ENCODE measurements at regions not wholly inside any gene's neighbourhood (a gene's known extent, or its start where the extent isn't known, plus 50 kb on each side); places are given as distances from the start of the nearest gene placed in this dataset.
"Not testable (repeated sequence)": the region's sequence is repeated elsewhere in the genome, so short reads cannot be mapped to it uniquely, and the experiment has no call there.

DNA sequence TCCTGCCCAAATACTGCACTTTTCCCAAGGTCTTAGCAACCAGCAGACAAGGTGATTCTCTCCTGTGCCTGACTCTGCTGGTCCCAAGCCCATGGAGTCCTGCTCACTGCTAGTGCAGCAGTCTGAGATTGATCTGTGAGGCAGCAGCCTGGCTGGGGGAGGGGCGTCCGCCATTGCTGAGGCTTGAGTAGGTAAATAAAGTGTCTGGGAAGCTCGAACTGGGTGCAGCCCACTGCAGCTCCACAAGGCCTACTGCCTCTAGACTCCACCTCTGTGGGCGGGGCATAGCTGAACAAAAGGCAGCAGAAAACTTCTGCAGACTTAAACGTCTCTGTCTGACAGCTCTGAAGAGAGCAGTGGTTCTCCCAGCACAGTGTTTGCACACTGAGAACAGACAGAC is 258.7 kb downstream of the ABCC12 start:
- not testable (repeated sequence) for DNase-seq

DNA sequence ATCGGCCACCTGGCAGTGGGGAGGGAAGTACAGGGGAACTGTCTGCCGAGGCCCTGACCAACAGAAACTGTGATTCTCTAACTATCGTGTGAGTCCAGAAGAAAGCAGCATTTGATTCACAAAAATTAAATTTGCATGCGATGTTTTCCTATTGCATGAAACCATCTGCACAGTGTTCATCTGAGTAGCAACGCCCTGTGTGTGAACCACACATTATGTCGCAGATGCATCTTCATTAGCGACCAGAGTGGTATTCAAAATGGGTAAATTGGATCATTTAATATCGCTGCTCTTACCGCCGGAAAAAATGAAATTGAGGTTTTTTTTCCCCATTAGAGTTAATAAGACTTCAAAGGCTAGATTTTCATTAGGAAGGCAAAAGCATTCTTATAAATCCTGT is 260.6 kb downstream of the ABCC12 start:
- DNase-seq = no peak

DNA sequence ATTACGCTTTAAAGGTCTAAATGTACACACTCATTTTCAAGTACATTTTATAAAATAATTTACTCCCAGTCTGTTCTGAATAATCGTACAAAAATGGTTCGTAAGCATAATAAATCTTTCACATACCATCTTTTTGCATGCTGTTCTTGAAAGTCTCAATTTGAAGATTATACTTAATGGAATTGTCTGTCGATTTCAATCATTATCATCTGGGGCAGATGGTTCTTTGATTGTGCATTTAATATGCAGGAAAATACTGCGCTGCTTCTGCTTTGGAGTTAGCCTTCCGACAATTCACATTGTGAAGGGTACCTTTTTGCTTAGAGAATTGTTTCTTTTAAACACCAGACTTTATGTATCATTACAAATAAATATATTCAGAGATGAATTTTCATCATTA is 262.8 kb downstream of the ABCC12 start:
- DNase-seq = no peak

DNA sequence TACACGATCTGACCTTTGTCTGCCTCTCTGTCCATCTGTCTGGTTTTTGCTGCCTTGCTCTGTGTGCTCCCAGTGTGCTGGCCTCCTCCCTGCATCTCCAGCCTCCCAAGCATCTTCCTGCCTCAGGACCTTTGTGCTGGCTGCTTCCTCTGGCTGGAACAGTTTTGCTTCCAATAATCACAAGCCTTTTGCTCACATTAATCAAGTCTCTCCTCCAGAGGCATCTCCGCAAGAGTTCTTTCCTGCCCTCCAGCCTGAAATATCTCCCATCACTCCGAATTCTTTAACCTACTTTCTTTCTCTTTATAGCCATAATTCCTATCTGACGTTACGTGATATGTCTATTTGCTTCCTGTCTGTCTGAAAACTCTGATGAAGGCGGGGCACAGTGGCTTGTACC is 267.1 kb downstream of the ABCC12 start:
- DNase-seq = no peak

DNA sequence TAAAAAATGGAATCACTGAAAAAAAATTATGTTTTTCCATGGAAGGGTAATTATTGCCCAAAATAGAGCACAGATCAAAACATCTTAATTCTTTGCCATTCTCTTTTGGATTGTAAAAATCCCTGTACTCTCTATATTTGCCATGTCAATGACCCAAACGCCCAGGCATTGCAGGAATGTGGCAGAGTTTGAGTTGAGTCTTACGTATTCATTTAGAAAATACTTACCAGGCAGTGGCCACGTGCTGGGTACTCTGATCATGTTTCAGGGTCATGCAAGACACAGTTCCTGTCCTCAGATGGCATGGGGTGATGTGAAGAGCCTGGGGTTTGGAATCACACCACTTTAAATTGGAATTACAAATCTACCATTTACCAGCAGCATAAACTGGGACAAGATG is 267.7 kb downstream of the ABCC12 start:
- no peak for DNase-seq

DNA sequence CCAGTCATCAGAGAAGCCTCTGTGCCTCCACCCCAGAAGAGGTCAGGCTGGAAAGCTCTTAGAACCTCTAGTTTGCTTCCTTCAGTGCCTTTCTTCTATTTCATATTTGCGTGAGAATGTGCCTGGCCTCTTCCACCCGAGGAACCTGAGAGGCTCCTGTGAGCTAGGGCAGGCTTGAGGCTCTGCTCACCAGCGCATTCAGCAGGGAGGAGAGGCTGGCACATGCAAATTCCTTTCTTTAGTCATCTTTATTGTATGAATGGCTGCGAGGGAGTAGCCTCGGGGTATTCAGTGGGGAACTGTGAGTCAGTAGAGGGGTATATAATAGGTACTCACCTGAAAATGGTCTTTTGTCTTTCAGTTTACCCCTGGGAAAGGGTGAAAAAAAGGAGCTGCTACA is 268.3 kb downstream of the ABCC12 start:
- DNase-seq = no peak

DNA sequence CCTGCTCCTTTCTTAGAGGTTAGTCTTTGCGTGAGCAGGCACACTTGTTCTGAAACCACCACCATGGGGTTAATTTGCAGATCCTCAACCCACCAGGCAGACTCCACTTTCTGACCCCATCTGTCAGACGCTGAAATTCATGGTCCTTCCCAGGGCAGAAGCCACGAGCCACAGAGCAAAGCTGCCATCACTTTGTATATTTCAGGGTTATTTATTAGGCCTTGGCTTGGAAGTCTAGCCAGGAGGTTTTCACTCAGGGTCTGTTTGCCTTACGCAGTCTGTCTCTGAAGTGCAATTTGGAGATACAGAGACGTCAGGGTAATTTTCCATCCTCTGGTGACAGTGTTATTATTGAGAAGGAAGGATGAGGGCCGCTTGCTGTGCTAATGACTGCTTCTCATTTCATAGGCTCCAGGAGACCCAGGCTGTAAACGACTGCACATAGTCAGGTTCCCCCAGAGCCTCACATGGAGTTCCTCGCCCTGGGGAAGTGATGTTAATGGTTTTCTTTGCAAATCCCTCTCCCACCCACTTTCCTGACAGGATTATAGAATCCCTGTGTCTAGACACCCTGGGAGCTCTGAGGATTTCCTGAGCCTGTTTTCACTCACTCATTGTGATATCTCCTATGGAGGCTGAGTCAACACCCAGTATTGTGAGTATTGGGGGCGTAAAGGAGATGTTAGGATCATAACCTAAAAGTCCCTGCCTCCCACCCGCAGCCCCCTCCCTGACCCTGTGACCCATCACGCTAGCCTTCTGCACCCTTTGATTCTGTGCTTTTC is 269.0 kb downstream of the ABCC12 start:
- no peak for DNase-seq

DNA sequence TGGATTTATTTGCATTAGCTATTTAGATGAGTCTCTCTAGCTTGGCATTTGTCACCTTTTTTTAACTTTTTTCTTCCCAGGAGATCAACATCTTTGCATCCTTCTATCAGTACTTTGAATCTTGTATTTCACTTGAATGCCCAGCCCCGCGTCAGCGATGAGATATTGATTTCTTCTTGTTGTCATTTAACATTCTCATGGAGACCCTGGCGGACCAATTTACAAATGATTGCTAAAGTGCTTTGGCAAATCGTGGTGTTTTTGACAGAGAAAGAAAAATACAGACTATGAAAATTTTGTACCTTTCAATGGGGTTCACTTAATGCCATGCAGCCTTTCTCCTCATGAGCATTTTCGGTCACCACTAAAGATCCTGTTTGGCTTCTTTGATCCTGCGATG is 269.7 kb downstream of the ABCC12 start:
- no peak for DNase-seq

DNA sequence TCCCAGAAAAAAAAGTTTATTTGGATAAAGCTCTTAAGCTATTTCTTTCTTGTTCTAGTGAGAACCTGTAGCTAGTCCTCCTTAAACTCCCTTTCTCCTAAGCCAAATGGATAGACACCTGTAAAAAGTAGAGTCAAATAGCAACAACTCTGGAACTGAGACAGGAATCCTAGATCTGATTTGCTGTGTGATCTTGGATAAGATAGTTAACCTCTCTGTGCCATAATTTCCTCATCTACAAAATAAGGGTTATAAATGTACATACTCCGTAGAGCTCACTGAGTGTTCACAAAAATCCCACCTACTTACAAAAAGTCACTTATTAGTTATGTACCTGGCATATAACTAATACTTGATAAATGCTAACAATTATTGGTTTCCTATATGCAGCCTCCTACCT is 270.3 kb downstream of the ABCC12 start:
- DNase-seq = no peak

DNA sequence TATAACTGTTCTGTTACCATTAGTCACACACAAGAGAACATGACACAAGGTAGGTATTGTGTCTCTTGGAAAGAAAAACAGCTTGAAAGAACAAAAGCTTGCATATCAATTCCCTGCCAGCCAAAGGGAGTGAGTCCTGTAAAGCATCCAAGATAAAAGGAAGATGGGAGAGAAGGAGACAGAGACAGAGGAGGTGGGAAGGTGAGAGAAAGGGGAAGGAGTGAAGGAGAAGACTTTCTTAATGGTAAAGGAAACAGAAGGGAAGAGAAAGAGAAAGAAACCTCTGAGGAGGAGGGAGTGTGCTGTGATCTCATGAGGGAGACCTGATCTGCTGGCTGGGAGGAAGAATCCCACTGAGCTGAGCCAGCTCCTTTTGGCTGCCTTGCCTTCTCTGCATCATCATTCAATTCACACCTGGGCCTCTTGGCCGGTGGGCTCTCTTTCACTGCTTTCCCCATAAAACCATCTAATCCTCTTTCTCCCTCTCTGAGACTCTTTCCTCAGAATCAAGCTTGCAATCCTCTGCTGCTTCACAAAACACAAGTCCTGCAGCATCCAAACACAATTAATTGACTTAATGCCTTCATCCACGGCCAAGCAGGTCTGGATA is 271.6 kb downstream of the ABCC12 start:
- no peak for DNase-seq

DNA sequence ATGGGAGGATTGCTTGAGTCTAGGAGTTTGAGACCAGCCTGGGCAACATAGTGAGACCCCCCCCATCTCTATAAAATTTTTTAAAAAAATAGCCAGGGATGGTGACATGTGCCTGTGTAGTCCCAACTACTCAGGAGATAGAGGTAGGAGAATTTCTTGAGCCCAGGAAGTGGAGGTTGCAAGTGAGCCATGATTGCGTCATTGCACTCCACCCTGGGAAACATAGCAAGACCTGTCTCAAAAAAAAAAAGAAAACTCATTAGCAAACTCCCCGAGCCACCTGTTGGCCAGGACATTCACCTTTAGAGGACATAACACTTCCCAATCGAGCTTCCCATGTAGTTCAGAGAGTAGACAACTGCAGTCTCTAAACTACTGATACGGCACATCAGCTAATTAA is 274.2 kb downstream of the ABCC12 start:
- no peak for DNase-seq

DNA sequence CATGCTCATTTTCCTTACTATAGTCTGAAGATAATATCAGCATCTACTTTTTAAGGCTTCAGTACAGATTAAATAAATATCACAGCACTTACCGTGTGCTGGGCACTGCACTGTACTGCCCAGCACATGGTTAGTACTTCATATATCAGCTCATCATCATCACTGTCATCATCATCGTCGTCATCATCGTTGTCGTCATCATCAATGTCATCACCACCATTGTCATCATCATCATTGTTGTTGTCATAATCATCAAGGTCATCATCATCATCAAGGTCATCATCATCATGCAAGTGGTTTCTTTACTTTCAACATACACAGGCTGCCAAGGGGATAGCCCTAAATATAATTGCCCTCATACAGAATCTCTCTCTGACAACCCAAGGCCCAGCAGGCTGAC is 275.1 kb downstream of the ABCC12 start:
- no peak for DNase-seq

DNA sequence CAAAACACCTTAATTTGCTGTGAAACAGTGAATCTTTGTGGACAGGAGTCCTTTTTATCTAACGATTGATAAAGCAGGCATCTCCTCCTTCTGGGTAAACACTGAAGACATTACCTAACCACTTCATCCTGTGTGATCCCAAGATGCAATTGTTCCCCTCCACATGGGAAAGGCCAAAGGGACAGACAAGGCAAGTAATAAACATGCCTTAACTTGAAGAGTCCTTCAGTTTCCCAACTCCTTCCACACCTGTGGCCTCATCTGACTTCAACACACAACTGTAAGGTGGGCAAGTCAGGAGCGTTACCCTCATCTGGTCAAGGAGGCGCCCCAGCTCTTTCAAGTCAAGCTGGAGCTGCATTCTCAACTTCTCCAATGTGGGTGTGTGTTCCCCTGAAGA is 278.6 kb downstream of the ABCC12 start:
- no peak for DNase-seq

DNA sequence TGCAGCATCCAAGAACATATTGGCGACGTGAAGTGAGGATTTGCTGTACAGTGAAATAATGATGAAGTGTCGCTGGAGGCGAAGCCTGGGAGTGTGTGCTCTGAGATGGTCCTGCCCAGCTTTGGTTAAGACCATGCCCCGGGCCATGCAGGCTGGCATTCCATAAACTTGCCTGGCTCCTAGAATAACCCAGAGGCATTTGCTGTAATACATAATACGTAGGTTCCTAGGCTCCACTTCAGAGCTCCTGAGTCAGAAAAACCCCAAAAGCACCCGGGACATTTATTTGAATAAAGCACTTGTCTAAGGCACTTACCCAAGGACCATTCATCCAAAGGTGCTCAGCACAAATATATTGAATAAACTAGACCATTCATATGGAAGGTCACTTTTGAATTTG is 279.3 kb downstream of the ABCC12 start:
- no peak for DNase-seq

DNA sequence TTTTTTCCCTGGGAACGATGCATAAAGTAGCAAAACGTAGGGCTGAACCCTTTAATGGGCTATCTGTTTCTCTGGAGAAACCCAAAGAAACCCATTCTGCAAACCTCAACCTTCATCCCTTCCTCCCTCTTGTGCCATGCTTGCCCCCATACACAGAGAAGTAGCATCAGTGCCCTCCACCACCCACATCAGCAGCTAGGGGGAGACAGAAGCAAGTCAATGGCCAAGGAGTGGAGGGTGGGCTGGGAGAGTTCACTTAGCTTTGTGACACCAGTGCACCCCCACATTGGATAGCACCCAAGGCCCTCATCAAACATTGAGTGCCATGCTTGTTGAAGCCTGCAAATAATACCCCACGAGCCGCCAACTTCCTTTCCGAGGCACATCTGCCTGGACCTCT is 282.4 kb downstream of the ABCC12 start:
- no peak for DNase-seq

DNA sequence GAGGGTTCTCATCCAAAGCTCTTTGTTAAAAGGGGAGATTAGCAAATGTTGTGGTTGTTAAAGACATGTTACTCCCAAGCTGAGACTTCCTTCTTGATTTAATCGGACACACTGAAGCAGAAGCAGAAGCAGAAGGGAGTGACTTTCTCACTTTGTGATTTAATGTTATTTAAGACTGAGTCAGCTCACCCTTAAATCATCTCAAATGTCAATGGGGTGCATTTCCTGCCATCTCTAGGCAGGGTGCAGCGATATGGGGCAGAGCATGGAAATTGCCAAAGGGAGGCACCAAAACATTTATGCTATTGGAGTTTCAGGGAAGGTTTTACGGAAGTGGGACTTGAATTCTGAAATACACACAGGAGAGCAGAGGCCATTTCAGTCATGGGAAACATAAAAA is 283.6 kb downstream of the ABCC12 start:
- no peak for DNase-seq

DNA sequence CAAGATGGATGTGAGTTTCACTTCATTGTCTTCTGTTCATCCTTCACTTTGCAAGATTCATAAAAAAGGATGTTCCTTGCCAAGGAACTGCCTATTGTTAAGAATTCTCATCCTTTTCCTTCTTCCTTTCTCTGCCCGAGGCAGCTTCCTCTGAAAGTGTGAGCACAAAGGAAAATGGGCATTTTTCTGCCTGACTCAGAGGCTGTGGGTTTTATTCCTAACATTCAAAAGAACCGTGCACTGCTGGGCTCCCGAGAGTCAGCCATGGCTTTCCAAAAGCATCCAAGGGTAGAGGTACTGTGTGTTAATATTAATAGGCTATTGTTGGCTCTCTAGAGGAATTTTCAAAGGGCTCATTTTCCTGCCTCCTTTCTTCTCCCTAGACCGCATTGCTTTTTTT is 289.4 kb downstream of the ABCC12 start:
- DNase-seq = no peak

DNA sequence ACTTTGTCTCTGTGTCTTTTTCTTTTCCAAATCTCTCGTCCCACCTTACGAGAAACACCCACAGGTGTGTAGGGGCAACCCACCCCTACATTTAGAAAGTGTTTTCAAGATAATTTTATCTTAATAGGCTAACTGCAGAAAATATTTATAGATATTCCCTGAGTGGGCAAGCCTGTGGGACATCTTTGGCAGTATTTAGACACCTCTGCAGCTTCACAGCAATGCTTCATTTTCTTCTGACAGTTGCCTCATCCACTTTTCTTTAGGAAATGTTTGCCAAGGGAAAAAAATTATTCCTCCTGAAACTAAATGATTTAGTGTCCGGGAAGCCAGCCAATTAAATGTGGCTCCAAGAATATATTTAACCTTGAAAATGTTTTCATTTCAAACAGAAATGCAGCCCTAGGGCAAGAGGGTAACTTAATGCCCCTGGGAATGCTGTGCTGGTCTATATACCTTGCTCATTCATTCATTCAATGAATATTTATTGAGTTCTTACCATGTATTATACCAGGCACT is 290.4 kb downstream of the ABCC12 start:
- no peak for DNase-seq

DNA sequence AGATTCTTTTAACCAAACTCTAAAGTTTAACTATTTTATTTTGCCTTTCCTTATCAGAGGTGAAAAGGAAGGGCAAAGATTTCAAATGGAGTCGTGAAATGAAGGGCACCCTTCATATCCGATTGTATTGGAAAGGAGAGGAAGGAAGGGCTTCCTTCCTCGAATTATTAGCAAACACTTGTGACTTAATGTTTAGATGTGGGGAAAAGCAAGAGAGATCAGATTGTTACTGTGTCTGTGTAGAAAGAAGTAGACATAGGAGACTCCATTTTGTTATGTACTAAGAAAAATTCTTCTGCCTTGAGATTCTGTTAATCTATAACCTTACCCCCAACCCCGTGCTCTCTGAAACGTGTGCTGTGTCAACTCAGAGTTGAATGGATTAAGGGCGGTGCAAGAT is 291.5 kb downstream of the ABCC12 start:
- DNase-seq = not testable (repeated sequence)

DNA sequence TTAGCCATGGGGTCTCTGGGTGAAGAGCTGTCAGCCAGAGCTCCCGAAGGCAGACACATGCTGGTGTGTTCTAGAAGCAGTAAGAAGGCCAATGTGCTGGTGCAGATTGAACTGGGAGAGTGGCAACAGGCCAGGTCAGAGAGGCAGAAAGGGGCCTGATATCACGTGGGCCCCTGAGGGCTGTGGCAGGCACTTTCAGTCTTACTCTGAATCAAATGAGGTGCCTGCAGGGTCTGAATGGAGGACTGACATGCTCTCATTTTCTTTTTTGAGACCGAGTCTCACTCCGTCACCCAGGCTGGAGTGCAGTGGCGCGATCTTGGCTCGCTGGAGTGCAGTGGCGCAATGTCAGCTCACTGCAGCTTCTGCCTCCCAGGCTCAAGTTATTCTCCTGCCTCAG is 293.8 kb downstream of the ABCC12 start:
- DNase-seq = no peak

DNA sequence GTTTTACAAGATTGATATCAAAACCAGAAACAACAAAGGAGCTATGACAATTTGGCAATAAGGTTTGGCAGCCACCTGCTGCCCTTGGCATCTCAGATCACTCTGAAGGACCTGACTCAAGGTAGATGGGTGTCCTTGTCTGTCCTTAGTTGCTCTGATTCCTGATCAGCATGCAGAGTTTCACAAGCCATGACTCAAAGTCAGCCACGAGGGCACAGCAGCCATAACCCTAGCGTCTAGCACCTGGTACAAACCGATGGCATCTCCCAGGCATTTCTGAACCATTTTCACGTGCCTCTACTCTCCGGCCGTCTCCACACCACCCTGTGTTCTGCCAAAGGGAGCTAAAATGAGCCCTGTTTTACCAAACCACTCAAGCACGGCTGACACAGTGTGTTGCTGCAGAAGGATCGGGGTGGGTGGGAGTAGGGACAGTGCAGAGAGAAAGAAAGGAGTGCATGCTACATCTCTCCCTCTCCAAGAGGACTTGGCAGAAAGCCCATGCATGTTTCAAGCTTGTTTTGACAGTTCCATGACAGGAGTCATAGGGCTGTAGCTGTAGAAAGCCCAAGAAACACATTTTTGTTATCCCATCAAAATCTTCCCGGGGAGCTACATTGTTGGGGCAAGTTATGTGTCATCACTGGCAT is 297.3 kb downstream of the ABCC12 start:
- no peak for DNase-seq

DNA sequence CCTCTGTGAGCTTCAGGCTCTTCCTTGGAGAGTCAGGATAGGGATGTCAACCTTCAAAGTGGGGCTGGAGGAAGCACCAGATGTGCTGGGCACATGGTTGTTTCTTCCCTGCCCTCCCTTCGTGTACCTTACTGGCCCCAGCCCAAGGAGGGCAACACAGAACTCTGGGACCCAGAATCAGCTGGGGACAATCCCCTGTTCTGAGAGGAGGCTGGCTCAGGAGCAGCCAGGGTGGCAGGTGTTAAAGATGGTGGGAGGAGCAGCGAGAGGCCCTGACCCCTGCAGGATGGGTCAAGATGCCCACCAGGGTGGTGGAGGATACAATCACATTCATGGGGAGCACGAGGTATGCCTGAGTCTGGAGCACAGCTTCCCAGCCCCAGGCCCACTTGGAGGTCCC is 300.4 kb downstream of the ABCC12 start:
- no peak for DNase-seq

DNA sequence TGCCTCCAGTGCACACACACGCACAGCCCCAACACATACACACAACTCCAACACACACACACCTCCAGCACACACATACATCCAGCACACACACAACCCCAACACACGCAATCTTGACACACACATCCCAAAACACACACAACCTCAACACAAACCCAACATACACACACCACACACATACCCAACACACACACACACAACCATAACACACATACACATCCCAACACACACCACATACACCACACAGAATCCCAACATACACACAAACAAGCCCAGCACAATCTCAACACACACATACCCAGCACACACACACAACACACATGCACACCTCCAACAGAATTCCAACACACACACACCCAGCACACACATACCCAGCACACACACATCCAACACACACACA is 301.1 kb downstream of the ABCC12 start:
- no peak for DNase-seq

DNA sequence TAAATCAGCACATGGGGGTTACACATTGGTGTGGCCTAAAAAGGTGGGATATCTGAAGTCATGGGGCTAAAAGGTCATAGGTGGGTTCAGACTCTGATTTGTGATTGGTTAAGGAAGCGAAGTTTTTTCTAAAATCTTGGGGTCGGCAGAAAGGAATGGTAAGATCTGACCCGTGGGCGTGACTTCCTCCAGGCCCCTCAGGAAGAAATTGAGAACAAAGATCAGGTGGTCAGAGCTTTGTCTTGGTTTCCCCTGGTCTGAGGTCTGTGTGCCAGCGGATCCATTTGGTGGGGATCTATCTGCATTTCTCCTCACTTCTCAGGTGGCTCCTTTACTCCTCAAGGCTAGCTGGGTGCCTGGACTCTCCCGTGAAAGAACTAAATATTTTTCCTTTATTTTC is 302.8 kb downstream of the ABCC12 start:
- DNase-seq = no peak
